ENCODE measurements at regions not wholly inside any gene's neighbourhood (a gene's known extent, or its start where the extent isn't known, plus 50 kb on each side); places are given as distances from the start of the nearest gene placed in this dataset.

DNA sequence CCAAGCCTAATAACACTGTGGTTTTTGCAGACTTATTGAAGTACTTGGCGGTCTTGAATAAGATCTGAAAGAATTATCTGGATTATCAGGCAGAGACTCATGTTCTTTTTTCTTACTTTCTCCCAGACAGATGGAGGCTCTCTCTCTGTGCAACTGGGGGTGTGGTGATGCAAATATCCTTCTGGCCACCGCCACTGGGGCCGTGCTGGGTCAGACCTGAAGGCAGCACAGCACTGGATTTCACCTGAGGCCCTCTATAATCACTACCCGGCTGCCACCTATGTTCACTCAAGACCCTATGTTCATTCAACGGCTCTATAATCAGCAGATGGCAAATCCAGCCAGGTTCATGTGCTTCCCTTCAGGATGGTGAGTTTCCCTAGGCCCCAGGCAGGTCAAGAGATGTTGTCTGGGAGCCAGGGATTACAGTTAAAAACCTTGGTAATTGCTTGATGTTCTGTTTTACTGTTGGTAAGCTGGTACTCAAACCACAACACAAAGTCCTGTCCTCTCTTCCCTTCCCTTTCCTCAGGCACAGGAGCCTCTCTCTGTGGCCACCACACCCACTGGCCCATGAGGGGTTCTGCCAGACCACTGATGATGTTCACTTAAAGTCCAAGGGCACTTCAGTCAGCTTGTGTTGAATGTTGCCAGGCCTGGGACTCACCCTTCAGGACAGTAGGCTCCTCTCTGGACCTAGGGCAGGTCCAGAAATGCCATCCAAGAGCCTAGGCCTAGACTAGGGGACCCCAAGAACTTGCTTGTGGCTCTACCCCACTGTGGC, 205.3 kb upstream of the GCFC2 start:
- TF ChIP-seq CTCF (IDR thresholded peaks at IDR 0.05) (no peak), POLR2AphosphoS5 (IDR thresholded peaks at IDR 0.05; ENCODE audit: low read depth, low read length) (no peak)

Measured in Panc1 (cell line).